MV-4-11 (cell line): ENCODE measurements at regions not wholly inside any gene's neighbourhood (a gene's known extent, or its start where the extent isn't known, plus 50 kb on each side); places are given as distances from the start of the nearest gene placed in this dataset.
"Not testable (repeated sequence)": the region's sequence is repeated elsewhere in the genome, so short reads cannot be mapped to it uniquely, and the experiment has no call there.

Experiments
- DNase-seq: peaks from one replicate; lab custom pipeline; 2025; lab: John Stamatoyannopoulos, UW

- DNase-seq: no peak
Observed at GRCh38 chr4:160350944-160351343, 1248.1 kb downstream of the RAPGEF2 start.

DNA sequence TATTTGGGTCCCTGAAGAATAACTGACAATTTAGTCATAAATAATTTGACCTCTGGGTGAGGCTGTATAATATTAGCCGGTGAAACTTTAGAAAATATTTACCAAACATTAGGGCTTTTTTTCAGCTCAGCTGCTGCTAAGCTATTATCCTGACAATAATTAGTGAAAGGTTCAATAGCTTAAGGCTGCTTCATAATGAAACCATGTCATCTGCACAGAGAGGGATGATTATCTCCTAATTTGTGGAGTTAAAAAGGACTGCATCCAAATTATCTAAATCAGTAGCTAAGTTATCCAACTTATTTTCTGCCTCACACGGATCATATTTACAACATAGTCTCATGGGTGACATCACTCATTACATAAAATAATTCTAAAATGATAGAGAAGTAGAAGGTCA lies 1249.8 kb downstream of the RAPGEF2 start:
- no peak for DNase-seq

GRCh38 chr4:160353548-160353947 lies 1250.7 kb downstream of the RAPGEF2 start:
- DNase-seq: no peak

- no peak for DNase-seq
Observed at GRCh38 chr4:160362478-160362877, 1259.6 kb downstream of the RAPGEF2 start.

GRCh38 chr4:160364217-160364616 lies 1261.3 kb downstream of the RAPGEF2 start:
- DNase-seq: no peak

DNA sequence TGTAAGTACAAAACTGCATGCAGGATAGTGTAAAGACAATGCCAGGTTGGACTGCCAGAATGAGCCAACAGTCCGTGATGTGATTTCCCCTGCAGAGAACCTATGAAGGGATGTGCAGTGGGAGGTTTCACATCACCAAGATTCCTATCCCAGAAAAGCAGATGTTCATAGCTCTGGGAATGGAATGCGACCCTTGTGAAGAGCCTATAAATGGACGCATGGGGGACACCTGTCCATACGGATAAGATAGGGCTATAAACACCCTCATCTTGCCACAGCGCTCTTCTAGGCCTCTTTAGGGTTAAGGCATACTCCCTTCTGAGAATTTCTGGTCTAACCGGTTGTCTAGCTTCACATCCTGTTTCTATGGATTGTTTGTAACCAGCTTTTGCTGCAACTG lies 1261.8 kb downstream of the RAPGEF2 start:
- DNase-seq: not testable (repeated sequence)

DNA sequence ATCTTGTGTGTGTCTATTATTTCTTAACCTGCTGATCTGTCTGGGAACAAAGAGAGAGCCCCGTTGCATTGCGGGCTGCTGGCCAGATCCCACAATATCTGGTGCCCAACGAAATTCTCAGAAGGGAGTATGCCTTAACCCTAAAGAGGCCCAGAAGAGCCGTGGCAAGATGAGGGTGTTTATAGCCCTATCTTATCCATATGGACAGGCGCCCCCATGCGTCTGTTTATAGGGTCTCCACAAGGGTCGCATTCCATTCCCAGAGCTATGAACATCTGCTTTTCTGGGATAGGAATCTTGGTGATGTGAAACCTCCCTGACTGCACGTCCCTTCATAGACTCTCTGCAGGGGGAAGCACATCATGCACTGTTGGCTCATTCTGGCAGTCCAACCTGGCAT lies 1262.5 kb downstream of the RAPGEF2 start:
- DNase-seq: not testable (repeated sequence)

GRCh38 chr4:160370046-160370445 lies 1267.2 kb downstream of the RAPGEF2 start:
- no peak for DNase-seq

DNA sequence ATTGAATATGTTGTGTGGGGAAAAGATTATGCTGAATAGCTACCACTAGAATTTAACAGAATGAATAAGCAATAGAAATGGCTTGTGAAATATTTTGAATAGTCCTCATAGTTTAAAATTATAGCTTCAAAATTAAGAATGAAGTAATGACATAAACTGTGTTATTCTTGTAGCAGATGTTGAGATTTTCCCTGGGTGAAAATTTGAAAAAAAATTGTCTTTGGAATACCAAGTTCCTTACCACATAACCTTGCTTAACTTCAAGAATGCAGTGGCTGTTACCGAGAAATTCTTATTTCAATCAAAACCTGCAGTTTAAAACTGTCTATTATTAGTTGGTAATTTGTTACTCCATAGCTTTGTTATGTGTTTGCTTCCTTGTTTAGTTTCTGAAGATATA lies 1268.6 kb downstream of the RAPGEF2 start:
- DNase-seq: no peak

DNA sequence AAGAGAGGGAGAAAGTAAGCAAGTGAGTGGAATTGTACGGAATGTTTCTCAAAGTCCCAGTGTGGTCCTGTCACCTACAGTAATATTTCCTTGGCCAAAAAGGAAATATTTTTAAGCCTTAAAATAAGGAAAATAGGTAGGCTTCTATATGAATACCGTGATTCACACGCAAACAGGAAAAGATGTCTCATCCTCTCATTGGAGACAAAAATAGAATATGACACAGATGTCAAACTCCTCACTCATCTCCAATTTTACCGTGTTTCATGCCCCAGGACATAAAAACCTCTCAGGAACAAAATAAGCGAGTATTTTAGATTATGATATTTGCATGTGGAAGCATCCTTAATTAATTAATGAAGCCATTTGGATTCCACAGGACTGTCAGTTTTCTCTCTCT lies 1269.5 kb downstream of the RAPGEF2 start:
- no peak for DNase-seq

GRCh38 chr4:160373911-160374310 lies 1271.0 kb downstream of the RAPGEF2 start:
- DNase-seq: no peak

GRCh38 chr4:160375772-160376452 lies 1273.0 kb downstream of the RAPGEF2 start:
- DNase-seq: no peak

GRCh38 chr4:160386846-160387245 lies 1284.0 kb downstream of the RAPGEF2 start:
- DNase-seq: no peak

DNA sequence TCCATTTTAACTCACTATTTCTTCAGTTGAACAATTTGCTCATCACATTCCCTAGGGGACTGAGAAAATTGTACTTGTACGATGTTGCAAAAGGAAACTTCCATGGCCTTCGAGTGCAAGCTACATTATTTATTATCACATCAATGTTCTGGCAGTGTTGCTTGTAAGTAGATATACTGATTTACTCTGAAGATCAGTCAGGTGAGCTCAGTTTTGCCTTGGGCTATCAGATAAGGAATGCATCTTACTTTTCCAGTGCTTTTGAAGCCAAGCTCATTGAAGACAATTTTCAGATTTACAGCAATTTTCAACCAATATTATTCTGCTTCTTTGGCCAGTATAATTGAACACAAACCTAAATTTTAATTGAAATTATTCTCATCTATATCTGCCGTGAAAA lies 1296.9 kb downstream of the RAPGEF2 start:
- DNase-seq: no peak

GRCh38 chr4:160403081-160403480 lies 1300.2 kb downstream of the RAPGEF2 start:
- DNase-seq: no peak

DNA sequence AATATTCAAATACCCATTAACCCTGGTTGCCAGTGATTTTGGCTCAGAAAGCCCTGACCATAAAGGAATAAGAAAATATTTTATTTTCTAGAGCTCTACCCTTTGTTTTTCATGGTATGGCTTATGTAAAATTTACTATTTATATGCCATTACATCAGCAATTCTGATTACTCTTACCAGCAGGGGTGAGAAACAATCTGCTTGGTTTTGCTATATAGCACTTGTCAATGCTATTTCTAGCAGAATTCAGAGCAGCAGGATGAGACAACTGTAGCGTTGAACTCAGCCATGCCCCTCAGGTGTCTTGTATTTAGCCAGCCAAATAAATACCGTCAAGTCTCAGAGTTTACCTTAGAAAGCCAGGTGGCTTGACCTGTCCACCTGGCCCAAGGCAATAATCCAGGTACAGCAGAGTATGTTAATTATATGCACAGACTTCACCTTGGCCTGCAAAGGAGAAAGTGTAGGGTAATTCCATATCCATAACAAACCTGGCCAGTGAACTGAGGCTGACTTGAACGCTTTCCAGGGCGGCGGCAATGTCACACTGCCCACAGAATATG lies 1303.5 kb downstream of the RAPGEF2 start:
- DNase-seq: no peak

DNA sequence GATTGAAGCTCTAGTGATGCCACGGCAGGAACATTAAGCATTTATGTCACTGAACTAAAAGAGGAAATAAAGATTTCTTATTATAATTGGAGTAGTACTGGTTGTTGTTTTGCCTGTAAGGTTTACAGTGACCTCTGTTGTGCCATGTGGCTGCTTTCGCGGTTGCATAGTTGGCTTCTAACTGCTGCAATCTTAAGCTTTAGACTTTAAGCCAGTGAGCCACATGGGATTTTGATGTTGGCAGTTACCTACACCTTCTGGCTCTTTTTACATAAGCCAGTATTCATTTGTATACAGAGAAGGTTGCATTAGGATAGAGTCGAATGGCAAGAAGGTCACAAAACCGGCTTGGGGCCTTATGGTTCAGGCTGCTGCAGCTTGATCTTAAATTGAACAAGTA lies 1311.6 kb downstream of the RAPGEF2 start:
- DNase-seq: no peak

DNA sequence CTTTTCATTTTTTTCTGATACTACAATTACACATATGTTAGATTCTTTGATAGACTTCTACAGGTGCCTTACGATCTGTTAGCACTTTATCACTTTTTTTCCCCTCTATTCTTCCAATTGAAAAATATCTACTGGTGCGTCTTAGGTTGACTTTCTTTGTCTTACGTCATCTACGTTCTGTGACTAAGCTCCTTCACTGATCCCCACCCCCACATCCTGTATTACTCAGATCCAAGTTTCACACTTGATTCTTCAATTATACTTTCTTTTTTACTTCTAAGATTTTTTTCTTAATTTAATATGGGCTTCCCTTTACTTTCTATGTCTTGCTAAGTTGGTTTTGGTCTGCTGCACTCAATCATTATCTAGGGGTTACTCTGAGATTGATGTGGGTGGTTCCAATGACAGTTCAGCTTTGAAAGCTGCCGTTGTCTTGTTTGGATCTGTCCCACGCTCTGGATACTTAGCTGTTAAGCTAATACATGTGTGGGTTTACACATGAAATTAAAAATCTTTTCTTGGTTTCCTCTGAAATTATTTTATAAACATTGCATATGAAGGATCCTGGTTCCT lies 1321.1 kb downstream of the RAPGEF2 start:
- DNase-seq: no peak

DNA sequence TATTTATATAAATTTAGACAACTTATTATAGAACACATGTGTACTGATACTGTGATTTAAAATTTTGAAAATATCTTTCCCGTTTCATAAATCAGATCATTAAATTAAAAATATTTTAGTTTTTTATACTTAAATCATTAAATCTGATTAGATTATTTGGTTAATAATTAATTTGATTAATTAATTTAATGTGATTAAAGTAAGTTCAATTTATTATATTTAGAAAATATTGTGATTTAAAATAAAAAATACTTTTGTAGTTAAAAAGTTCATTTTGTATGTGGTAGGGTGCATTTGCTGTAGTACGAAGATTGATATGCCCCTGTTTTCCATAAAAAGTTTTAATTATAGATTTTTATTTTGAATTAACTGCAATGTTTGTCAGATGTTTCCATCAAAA lies 1323.4 kb downstream of the RAPGEF2 start:
- DNase-seq: no peak

GRCh38 chr4:160450876-160451275 lies 1348.0 kb downstream of the RAPGEF2 start:
- DNase-seq: no peak

DNA sequence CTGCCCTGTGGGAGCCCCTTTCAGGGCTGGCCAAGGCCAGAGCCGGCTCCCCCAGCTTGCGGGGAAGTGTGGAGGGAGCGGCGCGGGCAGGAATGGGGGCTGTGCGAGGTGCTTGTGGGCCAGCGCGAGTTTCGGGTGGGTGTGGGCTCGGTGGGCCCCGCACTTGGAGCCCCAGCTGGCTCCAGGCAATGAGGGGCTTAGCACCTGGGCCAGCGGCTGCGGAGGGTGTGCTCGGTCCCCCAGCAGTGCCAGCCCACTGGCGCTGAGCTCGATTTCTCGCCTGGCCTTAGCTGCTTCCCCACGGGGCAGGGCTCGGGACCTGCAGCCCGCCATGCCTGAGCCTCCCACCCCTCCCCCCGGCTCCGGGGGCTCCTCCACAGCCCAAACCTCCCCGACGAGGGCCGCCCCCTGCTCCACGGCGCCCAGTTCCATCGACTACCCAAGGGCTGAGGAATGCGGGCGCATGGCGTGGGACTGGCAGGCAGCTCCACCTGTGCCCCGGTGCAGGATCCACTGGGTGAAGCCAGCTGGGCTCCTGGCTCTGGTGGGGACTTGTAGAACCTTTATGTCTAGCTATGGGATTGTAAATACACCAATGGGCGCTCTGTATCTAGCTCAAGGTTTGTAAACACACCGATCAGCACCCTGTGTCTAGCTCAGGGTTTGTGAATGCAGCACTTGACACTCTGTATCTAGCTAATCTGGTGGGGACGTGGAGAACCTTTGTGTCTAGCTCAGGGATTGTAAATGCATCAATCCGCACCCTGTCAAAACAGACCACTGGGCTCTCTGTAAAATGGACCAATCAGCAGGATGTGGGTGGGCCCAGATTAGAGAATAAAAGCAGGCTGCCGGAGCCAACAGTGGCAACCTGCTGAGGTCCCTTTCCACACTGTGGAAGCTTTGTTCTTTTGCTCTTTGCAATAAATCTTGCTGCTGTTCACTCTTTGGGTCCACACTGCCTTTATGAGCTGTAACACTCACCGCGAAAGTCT lies 1379.1 kb downstream of the RAPGEF2 start:
- not testable (repeated sequence) for DNase-seq

DNA sequence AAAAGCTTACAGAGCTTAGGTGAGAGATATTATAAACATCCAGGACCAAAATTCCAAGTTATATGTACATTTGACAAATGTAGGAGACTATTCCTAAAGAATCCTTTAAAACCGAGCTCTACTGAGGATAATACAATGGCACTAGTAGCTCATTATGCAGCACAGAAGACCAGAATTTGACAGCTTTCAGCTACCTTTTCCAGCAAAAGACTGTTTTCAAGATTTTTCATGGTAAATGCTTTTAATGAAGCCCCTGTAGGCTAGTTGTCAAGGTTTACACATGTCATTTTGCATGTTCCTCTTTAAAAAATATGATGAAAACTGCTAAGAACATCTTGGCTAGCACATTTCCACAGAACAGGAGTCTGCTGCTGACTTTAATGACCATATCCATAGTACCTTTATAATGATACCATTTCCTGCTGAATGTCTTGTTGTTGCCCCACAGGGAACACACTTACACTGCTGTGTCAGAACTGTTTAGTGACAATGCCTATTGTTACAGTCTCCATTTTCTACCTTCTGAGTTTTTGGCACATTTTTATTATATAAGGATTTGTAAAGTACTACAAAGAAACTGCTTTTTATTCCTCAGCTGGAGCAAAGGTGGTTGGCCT lies 1382.3 kb downstream of the RAPGEF2 start:
- DNase-seq: no peak
